G401.6 (cell line): ENCODE measurements at regions not wholly inside any gene's neighbourhood (a gene's known extent, or its start where the extent isn't known, plus 50 kb on each side); places are given as distances from the start of the nearest gene placed in this dataset.

Source experiments
- FAIRE-seq: peaks from 2 replicates; lab custom pipeline; 2012; peaks lifted over from hg19 to GRCh38; lab: Jason Lieb, UNC

GRCh38 chr3:159765030-159765859, 223.4 kb upstream of the IL12A start:
- peak; percentile 57 for FAIRE-seq

GRCh38 chr3:159765860-159766294, 222.8 kb upstream of the IL12A start:
- no peak for FAIRE-seq

GRCh38 chr3:159766563-159767185, 222.0 kb upstream of the IL12A start:
- peak; percentile 33 for FAIRE-seq

GRCh38 chr3:159770998-159771397, 217.6 kb upstream of the IL12A start:
- FAIRE-seq = peak; percentile 59

- no peak for FAIRE-seq
Measured at GRCh38 chr3:159771865-159772611, 216.6 kb upstream of the IL12A start.

- peak; percentile 21 for FAIRE-seq
Measured at GRCh38 chr3:159773706-159774105, 214.9 kb upstream of the IL12A start.

- no peak for FAIRE-seq
Measured at GRCh38 chr3:159775372-159775961, 213.2 kb upstream of the IL12A start.

GRCh38 chr3:159776779-159777178, 211.9 kb upstream of the IL12A start:
- FAIRE-seq = no peak

- no peak for FAIRE-seq
Measured at GRCh38 chr3:159779883-159780282, 208.8 kb upstream of the IL12A start.

- no peak for FAIRE-seq
Measured at GRCh38 chr3:159781867-159782266, 206.8 kb upstream of the IL12A start.

GRCh38 chr3:159782724-159783421, 205.8 kb upstream of the IL12A start:
- no peak for FAIRE-seq

- FAIRE-seq = peak; percentile 95
Measured at GRCh38 chr3:159783780-159784742, 204.6 kb upstream of the IL12A start.

GRCh38 chr3:159785273-159785708, 203.3 kb upstream of the IL12A start:
- FAIRE-seq = no peak

- no peak for FAIRE-seq
Measured at GRCh38 chr3:159786489-159787177, 202.0 kb upstream of the IL12A start.

GRCh38 chr3:159787178-159787574, 201.5 kb upstream of the IL12A start:
- FAIRE-seq = peak; percentile 39

GRCh38 chr3:159787794-159788205, 200.8 kb upstream of the IL12A start:
- FAIRE-seq = no peak

GRCh38 chr3:159788291-159788690, 200.3 kb upstream of the IL12A start:
- no peak for FAIRE-seq

GRCh38 chr3:159789017-159789416, 199.6 kb upstream of the IL12A start:
- no peak for FAIRE-seq

GRCh38 chr3:159789742-159790635, 198.6 kb upstream of the IL12A start:
- no peak for FAIRE-seq
